H1 (cell line): ENCODE measurements at regions not wholly inside any gene's neighbourhood (a gene's known extent, or its start where the extent isn't known, plus 50 kb on each side); places are given as distances from the start of the nearest gene placed in this dataset.
A peak's percentile ranks its signal among the peaks of the same experiment; 100 is the strongest.

ENCODE experiments used
- CTCF ChIA-PET: fragments of 300-600 bp; sonication (Branson Sonifier 250); formaldehyde crosslinking; loops from one replicate; lab custom pipeline; 2021; ENCODE audit not compliant: partially characterized antibody; lab: Charles Lee
- POLR2A ChIA-PET: fragments of 300-600 bp; sonication (Branson Sonifier 250); formaldehyde crosslinking; loops from one replicate; lab custom pipeline; 2021; ENCODE audit warnings: inconsistent platforms; ENCODE audit not compliant: partially characterized antibody; lab: Charles Lee
- DNase-seq, 2 experiments: peaks; one replicate each; pipeline versions ENCODE4 v3.0.0 to v3.0.0-alpha.2; 2010 to 2022; ENCODE audit warnings: low spot score in 2 of 2, low read depth in 1 of 2, mixed read lengths in 1 of 2
- FAIRE-seq: peaks from 2 replicates; lab custom pipeline; 2011; peaks lifted over from hg19 to GRCh38; lab: Jason Lieb, UNC
- H2AFZ ChIP-seq: 2 replicates; pipeline ENCODE4 v1.8.1; 2012; ENCODE audit warnings: low read length, inconsistent platforms
- H2AK5ac ChIP-seq: 2 replicates; pipeline ENCODE4 v1.6.1; 2013; ENCODE audit warnings: low read depth, low read length
- H2BK120ac ChIP-seq: replicated peaks from 2 replicates; pipeline ENCODE3; 2013; ENCODE audit warnings: low read depth, low read length, inconsistent platforms
- H2BK12ac ChIP-seq: 2 replicates; pipeline ENCODE4 v1.6.1; 2013; ENCODE audit warnings: low read depth, low read length
- H2BK15ac ChIP-seq: 2 replicates; pipeline ENCODE4 v1.6.1; 2013; ENCODE audit warnings: low read length
- H2BK20ac ChIP-seq: 2 replicates; pipeline ENCODE4 v1.6.1; 2013; ENCODE audit warnings: low read length
- H2BK5ac ChIP-seq: 2 replicates; pipeline ENCODE4 v1.6.1; 2013; ENCODE audit warnings: low read depth, low read length
- H3K14ac ChIP-seq: 2 replicates; pipeline ENCODE4 v1.6.1; 2013; ENCODE audit warnings: inconsistent platforms; ENCODE audit not compliant: insufficient read length
- H3K18ac ChIP-seq: 2 replicates; pipeline ENCODE4 v1.6.1; 2013; ENCODE audit warnings: low read length; ENCODE audit errors: extremely low read depth
- H3K23ac ChIP-seq: 2 replicates; pipeline ENCODE4 v1.6.1; 2013; ENCODE audit warnings: inconsistent platforms; ENCODE audit not compliant: insufficient read length
- H3K23me2 ChIP-seq: 2 replicates; pipeline ENCODE4 v1.6.1; 2013; ENCODE audit warnings: low read depth, low read length
- H3K27ac ChIP-seq: 2 replicates; pipeline ENCODE4 v1.6.1; 2011; ENCODE audit warnings: low read depth, low read length, inconsistent platforms
- H3K27me3 ChIP-seq, 4 experiments: replicated peaks in 1 of 4; 1 replicate in 1 of 4; 2 replicates in 3 of 4; pipeline versions ENCODE4 v1.6.1 to v1.8.1; 2011 to 2013; ENCODE audit warnings: low read length in 3 of 4, mild to moderate bottlenecking in 3 of 4, inconsistent platforms in 2 of 4, mixed read lengths in 2 of 4, moderate library complexity in 1 of 4; ENCODE audit not compliant: control insufficient read depth in 3 of 4, insufficient read depth in 3 of 4; ENCODE audit errors: extremely low read depth in 1 of 4
- H3K36me3 ChIP-seq, 4 experiments: 2 replicates each; pipeline versions ENCODE4 v1.6.1 to v1.8.1; 2011 to 2013; ENCODE audit warnings: mild to moderate bottlenecking in 4 of 4, low read length in 3 of 4, moderate library complexity in 2 of 4, control low read depth in 1 of 4, inconsistent platforms in 1 of 4; ENCODE audit not compliant: insufficient read depth in 4 of 4, control insufficient read depth in 2 of 4
- H3K4ac ChIP-seq: replicated peaks from 2 replicates; pipeline ENCODE3; 2013; ENCODE audit warnings: low read length, low read depth, mixed read lengths, inconsistent platforms; ENCODE audit not compliant: insufficient read length
- H3K4me1 ChIP-seq, 4 experiments: replicated peaks in 1 of 4; 1 replicate in 1 of 4; 2 replicates in 3 of 4; pipeline versions ENCODE4 v1.6.1 to v1.8.1; 2011 to 2013; ENCODE audit warnings: low read length in 3 of 4, inconsistent platforms in 2 of 4, mixed read lengths in 1 of 4; ENCODE audit not compliant: insufficient read depth in 4 of 4, control insufficient read depth in 3 of 4
- H3K4me2 ChIP-seq, 2 experiments: 2 replicates each; pipeline versions ENCODE4 v1.6.1 to v1.8.1; 2011 to 2013; ENCODE audit warnings: low read depth in 2 of 2, low read length in 2 of 2, control low read depth in 1 of 2, inconsistent platforms in 1 of 2, mild to moderate bottlenecking in 1 of 2; ENCODE audit not compliant: insufficient read depth in 1 of 2
- H3K4me3 ChIP-seq, 4 experiments: fragments of 200-600, 300-600 bp in 1 of 4; sonication (generic), shearing (Covaris generic), sonication (Bioruptor Twin) in 1 of 4; 2 replicates each; pipeline versions ENCODE4 v1.5.1 to v1.8.1; 2011 to 2016; ENCODE audit warnings: low read length in 4 of 4, low read depth in 3 of 4, control low read depth in 2 of 4, inconsistent platforms in 2 of 4, mild to moderate bottlenecking in 2 of 4, mixed read lengths in 1 of 4, moderate library complexity in 1 of 4; ENCODE audit not compliant: insufficient read depth in 2 of 4; ENCODE audit errors: extremely low read depth in 1 of 4
- H3K56ac ChIP-seq: replicated peaks from 2 replicates; pipeline ENCODE3; 2013; ENCODE audit warnings: low read depth, mild to moderate bottlenecking, mixed read lengths, low read length, inconsistent platforms; ENCODE audit not compliant: insufficient read length
- H3K79me1 ChIP-seq: 2 replicates; pipeline ENCODE4 v1.6.1; 2013; ENCODE audit warnings: low read depth, low read length, control low read depth
- H3K79me2 ChIP-seq, 2 experiments: 2 replicates each; pipeline versions ENCODE4 v1.6.1 to v1.8.1; 2012 to 2013; ENCODE audit warnings: low read length in 2 of 2, mild to moderate bottlenecking in 2 of 2, inconsistent platforms in 1 of 2; ENCODE audit not compliant: insufficient read depth in 2 of 2, control insufficient read depth in 1 of 2
- H3K9ac ChIP-seq, 4 experiments: replicated peaks in 1 of 4; 1 replicate in 1 of 4; 2 replicates in 3 of 4; pipeline versions ENCODE4 v1.6.1 to v1.8.1; 2011 to 2013; ENCODE audit warnings: low read depth in 3 of 4, low read length in 3 of 4, control low read depth in 2 of 4, mild to moderate bottlenecking in 2 of 4, moderate library complexity in 2 of 4, inconsistent platforms in 1 of 4; ENCODE audit errors: extremely low read depth in 1 of 4
- H3K9me3 ChIP-seq, 2 experiments: 2 replicates each; pipeline versions ENCODE4 v1.6.1 to v1.8.1; 2012 to 2013; ENCODE audit warnings: mild to moderate bottlenecking in 2 of 2, moderate library complexity in 2 of 2, control low read depth in 1 of 2, inconsistent platforms in 1 of 2, low read depth in 1 of 2, low read length in 1 of 2, mixed read lengths in 1 of 2; ENCODE audit not compliant: insufficient read depth in 2 of 2
- H4K20me1 ChIP-seq, 2 experiments: replicated peaks in 1 of 2; 2 replicates each; pipeline versions ENCODE3 to v1.8.1; 2011 to 2013; ENCODE audit warnings: inconsistent platforms in 2 of 2, low read length in 2 of 2, mild to moderate bottlenecking in 1 of 2; ENCODE audit not compliant: insufficient read depth in 2 of 2, control insufficient read depth in 1 of 2
- H4K5ac ChIP-seq: 2 replicates; pipeline ENCODE4 v1.6.1; 2013; ENCODE audit warnings: low read length, low read depth, mixed read lengths, inconsistent platforms; ENCODE audit not compliant: insufficient read length
- H4K8ac ChIP-seq: 2 replicates; pipeline ENCODE4 v1.8.0; 2013; ENCODE audit warnings: mild to moderate bottlenecking, moderate library complexity, low read length, inconsistent platforms; ENCODE audit not compliant: insufficient read depth; ENCODE audit errors: extremely low read depth
- H4K91ac ChIP-seq: replicated peaks from 2 replicates; pipeline ENCODE3; 2013; ENCODE audit warnings: low read length, mixed read lengths, inconsistent platforms; ENCODE audit not compliant: insufficient read length
- ASH2L ChIP-seq: fragments of 200-600, 300-600 bp; sonication (generic); IDR thresholded peaks from one replicate; pipeline ENCODE4 v1.7.1; 2017; ENCODE audit warnings: low read length
- CBX5 ChIP-seq: fragments of 300-800, 300-1000 bp; sonication (generic); IDR thresholded peaks from 2 replicates; pipeline ENCODE4 v1.7.1; 2016; ENCODE audit warnings: antibody characterized with exemption, low read length, low read depth
- CBX8 ChIP-seq: fragments of 300-800, 300-1000 bp; sonication (generic); IDR thresholded peaks from 2 replicates; pipeline ENCODE4 v1.7.1; 2016; ENCODE audit warnings: low read depth, low read length, borderline replicate concordance
- CEBPB ChIP-seq: IDR thresholded peaks from 2 replicates; pipeline ENCODE4 v1.6.1; 2012; ENCODE audit warnings: low read depth, low read length
- CTBP2 ChIP-seq: IDR thresholded peaks from 2 replicates; pipeline ENCODE4 v1.7.0; 2011; ENCODE audit warnings: borderline replicate concordance, mild to moderate bottlenecking, moderate library complexity, mixed read lengths, low read length; ENCODE audit not compliant: insufficient read depth, insufficient read length
- JUN ChIP-seq: IDR thresholded peaks from 2 replicates; pipeline ENCODE4 v1.6.1; 2011; ENCODE audit warnings: low read depth, mild to moderate bottlenecking, improper control_type of control experiment, low read length
- KDM1A ChIP-seq: fragments of 200-600, 300-600 bp; sonication (generic); IDR thresholded peaks from 2 replicates; pipeline ENCODE4 v1.7.1; 2016; ENCODE audit warnings: mild to moderate bottlenecking, low read length, borderline replicate concordance
- MAFK ChIP-seq: IDR thresholded peaks from 2 replicates; pipeline ENCODE4 v1.6.1; 2012; ENCODE audit warnings: low read depth, mild to moderate bottlenecking, improper control_type of control experiment, low read length
- MAX ChIP-seq: IDR thresholded peaks from 2 replicates; pipeline ENCODE4 v1.6.1; 2012; ENCODE audit warnings: inconsistent platforms
- RAD21 ChIP-seq, 2 experiments: IDR thresholded peaks in 1 of 2; conservative IDR thresholded peaks in 1 of 2; 2 replicates each; pipeline ENCODE4 v1.6.1; 2011; ENCODE audit warnings: low read depth in 2 of 2, low read length in 2 of 2, improper control_type of control experiment in 1 of 2, inconsistent platforms in 1 of 2, mild to moderate bottlenecking in 1 of 2, moderate library complexity in 1 of 2
- RNF2 ChIP-seq: fragments of 200-900, 300-1000 bp; sonication (generic); IDR thresholded peaks from 2 replicates; pipeline ENCODE4 v1.7.1; 2016; ENCODE audit warnings: borderline replicate concordance, low read depth, mild to moderate bottlenecking, antibody characterized with exemption, low read length; ENCODE audit not compliant: poor library complexity, severe bottlenecking; ENCODE audit errors: missing control alignments
- SRF ChIP-seq: IDR thresholded peaks from 2 replicates; pipeline ENCODE4 v1.6.1; 2011; ENCODE audit warnings: mild to moderate bottlenecking, low read depth, low read length, moderate library complexity
- TCF12 ChIP-seq: IDR thresholded peaks from 2 replicates; pipeline ENCODE4 v1.6.1; 2011; ENCODE audit warnings: low read depth, mild to moderate bottlenecking, low read length
- ZNF274 ChIP-seq: IDR thresholded peaks from 2 replicates; pipeline ENCODE4 v1.7.0; 2012; ENCODE audit warnings: low read length, borderline replicate concordance; ENCODE audit errors: extremely low read depth
- WGBS, 2 experiments: shearing (Covaris generic) in 1 of 2; methylation state at CpG; one replicate each; pipeline versions ENCODE4 v1.1.6 to v1.1.7; 2013 to 2015; ENCODE audit warnings: low lambda C conversion rate in 2 of 2, mixed read lengths in 2 of 2, inconsistent platforms in 1 of 2, low coverage in 1 of 2, missing lambda C conversion rate in 1 of 2; ENCODE audit not compliant: insufficient replicate concordance in 2 of 2, insufficient coverage in 1 of 2, insufficient read length in 1 of 2; ENCODE audit errors: extremely low coverage in 1 of 2, missing lambda C conversion rate in 1 of 2; 5-methylcytosine and 5-hydroxymethylcytosine counted together

GRCh38 chr7:25754333-25754732 is 397.7 kb upstream of the NFE2L3 start:
- H3K18ac ChIP-seq = no peak overlapping the region
- H2AFZ ChIP-seq = peak overlapping the region; percentile 67
- TF ChIP-seq JUN (no peak), TCF12 (no peak), MAFK (no peak), CTBP2 (no peak), KDM1A (no peak), MAX (no peak), RNF2 (no peak), CBX8 (no peak), CEBPB (no peak), RAD21 (IDR thresholded peaks at IDR 0.05 in 1 of 2, conservative IDR thresholded peaks at IDR 0.05 in 1 of 2; ENCODE audit: low read depth in 2 of 2, low read length in 2 of 2) (no peak), ZNF274 (no peak), CBX5 (no peak), SRF (no peak), ASH2L (no peak)

More at GRCh38 chr7:25754333-25754732, 397.7 kb upstream of the NFE2L3 start:
- Histone ChIP-seq H2BK15ac (no peak overlapping the region), H3K23me2 (no peaks in the 10 kb centered on the region), H3K4ac (no peak overlapping the region), H3K4me1 (peaks cover 0 to 4% (median 2%) of the 10 kb centered on the region in 4 experiments; a peak in 3 of 7 replicates), H2BK12ac (0 out of 2 replicates have a peak overlapping the region, but pooled peaks have one; percentile 43), H3K23ac (no peak overlapping the region), H3K14ac (no peak overlapping the region), H2AK5ac (no peak overlapping the region), H4K91ac (no peak overlapping the region), H3K27me3 (no peaks in the 10 kb centered on the region), H3K4me3 (no peak overlapping the region), H4K20me1 (no peaks in the 10 kb centered on the region), H3K36me3 (no peaks in the 10 kb centered on the region; a peak in 1 of 8 replicates), H3K56ac (no peak overlapping the region), H3K4me2 (no peak overlapping the region), H3K9me3 (no peaks in the 10 kb centered on the region), H4K5ac (no peak overlapping the region), H3K79me2 (no peaks in the 10 kb centered on the region), H3K79me1 (no peaks in the 10 kb centered on the region), H2BK5ac (no peak overlapping the region), H2BK120ac (no peak overlapping the region), H4K8ac (no peak overlapping the region), H2BK20ac (no peak overlapping the region), H3K27ac (no peak overlapping the region), H3K9ac (no peak overlapping the region)
- DNase-seq = no peak
- POLR2A ChIA-PET = no interaction called here
- WGBS, 2 experiments = 97% methylated on average over 7 of the region's 7 CpGs; no CpG with 5 or more reads in 1 of the 2 experiments
- CTCF ChIA-PET = interaction anchor here (0.9 to 1.0 kb wide), 2 partner anchors 16 to 33 kb away, joined by 3 read pairs; no protein-coding TSS in a partner anchor
- no peak for FAIRE-seq
